Mammary epithelial cell (primary cell): ENCODE measurements at regions not wholly inside any gene's neighbourhood (a gene's known extent, or its start where the extent isn't known, plus 50 kb on each side); places are given as distances from the start of the nearest gene placed in this dataset.

ENCODE experiments used
- CTCF ChIP-seq, 2 donors: IDR thresholded peaks in 1 of 2; conservative IDR thresholded peaks in 1 of 2; 2 replicates each; pipeline ENCODE4 v1.5.1; 2011 to 2012; ENCODE audit warnings: inconsistent platforms in 2 of 2, low read length in 2 of 2, mild to moderate bottlenecking in 2 of 2, control low read depth in 1 of 2, low read depth in 1 of 2; ENCODE audit not compliant: insufficient read depth in 1 of 2; ENCODE audit errors: extremely low read depth in 1 of 2
- EZH2 ChIP-seq: IDR thresholded peaks from 2 replicates; pipeline ENCODE4 v1.6.1; 2012; ENCODE audit warnings: low read length, inconsistent platforms, borderline replicate concordance

GRCh38 chr22:40105755-40106154 is 72.0 kb upstream of the TNRC6B start:
- TF ChIP-seq CTCF (conservative IDR thresholded peaks at IDR 0.05 in 1 of 2, IDR thresholded peaks at IDR 0.05 in 1 of 2; ENCODE audit: extremely low read depth in 1 of 2, insufficient read depth in 1 of 2, low read depth in 1 of 2, low read length in 2 of 2) (no peak), EZH2 (no peak)
